Esophagus muscularis mucosa (tissue), 4 donors: ENCODE measurements at regions not wholly inside any gene's neighbourhood (a gene's known extent, or its start where the extent isn't known, plus 50 kb on each side); places are given as distances from the start of the nearest gene placed in this dataset.
A peak's percentile ranks its signal among the peaks of the same experiment; 100 is the strongest.

Experiments used
- DNase-seq: peaks from one replicate; pipeline ENCODE4 v3.0.0-alpha.2; 2017; ENCODE audit errors: extremely low spot score
- H3K27ac ChIP-seq, 4 donors: fragments of 200-600 bp; sonication (generic); replicated peaks in 1 of 4; 1 replicate in 3 of 4; 2 replicates in 1 of 4; pipeline ENCODE4 v1.5.1; 2016 to 2019; ENCODE audit warnings: mild to moderate bottlenecking in 1 of 4
- H3K27me3 ChIP-seq, 4 donors: fragments of 200-600 bp; sonication (generic); one replicate each; pipeline versions ENCODE4 v1.5.1 to v1.6.0; 2016 to 2019
- H3K36me3 ChIP-seq, 4 donors: fragments of 200-600 bp; sonication (generic); one replicate each; pipeline ENCODE4 v1.5.1; 2016 to 2019
- H3K4me1 ChIP-seq, 4 donors: fragments of 200-600 bp; sonication (generic); one replicate each; pipeline ENCODE4 v1.5.1; 2016 to 2019
- H3K4me3 ChIP-seq, 4 donors: fragments of 200-600 bp; sonication (generic); 1 replicate in 2 of 4; 2 replicates in 2 of 4; pipeline ENCODE4 v1.5.1; 2016 to 2019; ENCODE audit warnings: mild to moderate bottlenecking in 4 of 4, moderate library complexity in 1 of 4
- H3K9me3 ChIP-seq, 4 donors: fragments of 200-600 bp; sonication (generic); 1 replicate in 3 of 4; 2 replicates in 1 of 4; pipeline ENCODE4 v1.5.1; 2016 to 2019
- EP300 ChIP-seq: sonication (generic); formaldehyde crosslinking; IDR thresholded peaks from one replicate; pipeline ENCODE4 v1.6.1; 2017; ENCODE audit warnings: antibody characterized with exemption
- POLR2A ChIP-seq: fragments of 450-650 bp; IDR thresholded peaks from one replicate; pipeline ENCODE4 v1.6.1; 2017; ENCODE audit warnings: antibody characterized with exemption, moderate library complexity, mild to moderate bottlenecking, low read depth
- POLR2AphosphoS5 ChIP-seq, 2 donors: sonication (generic); formaldehyde crosslinking; IDR thresholded peaks; one replicate each; pipeline ENCODE4 v1.6.1; 2017; ENCODE audit warnings: antibody characterized with exemption in 2 of 2
- WGBS: methylation state at CpG from one replicate; pipeline ENCODE4 v1.1.5; 2018; 5-methylcytosine and 5-hydroxymethylcytosine counted together
- intact Hi-C: fragments of 100-400 bp; cut with DNase I; formaldehyde crosslinking; loops from one replicate; pipeline ENCODE4 v1.15.1; 2023
- TF ChIP-seq, protein P1 (sequence below), 3 experiments: fragments of 200-600 bp in 2 of 3; fragments of 450-650 bp in 1 of 3; sonication (generic) in 2 of 3; IDR thresholded peaks; one replicate each; pipeline ENCODE4 v1.5.1; 2017 to 2019; ENCODE audit warnings: antibody characterized with exemption in 3 of 3, mild to moderate bottlenecking in 2 of 3, moderate library complexity in 1 of 3

DNA sequence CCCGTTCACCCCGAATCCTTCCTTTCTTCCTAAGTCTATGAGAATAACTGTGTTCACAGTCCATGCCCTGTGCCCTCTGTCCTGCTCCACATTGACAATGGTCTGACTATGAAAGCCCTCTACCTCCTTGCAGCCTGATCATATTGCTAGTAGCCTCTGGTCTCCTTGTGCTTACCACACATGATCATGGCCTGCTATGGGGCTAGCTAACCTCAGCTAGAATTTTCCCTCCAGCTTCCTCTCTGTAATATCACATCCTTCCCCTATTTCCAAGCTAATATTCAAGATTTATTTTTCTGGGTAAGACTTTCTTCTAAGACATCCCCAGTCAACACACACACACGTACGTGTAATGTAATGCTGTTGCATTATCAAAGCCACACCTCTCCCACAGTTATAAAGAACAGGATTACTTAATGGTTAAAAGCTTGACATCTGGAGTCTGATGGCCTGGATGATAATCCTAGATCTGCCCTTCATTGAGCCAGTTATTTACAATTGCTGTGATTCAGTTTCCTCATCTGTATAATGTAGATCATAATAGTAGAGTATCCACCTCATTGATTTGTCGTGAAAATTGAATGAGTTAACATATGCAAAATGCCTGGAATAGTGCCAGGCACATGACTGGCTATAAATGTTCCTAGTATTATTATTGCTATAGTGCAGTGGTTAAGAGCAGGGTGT, 214.4 kb upstream of the BLID start:
- no peaks in the 10 kb centered on the region for H3K36me3 ChIP-seq
- intact Hi-C loops, result no loop called here
- no peak overlapping the region for H3K4me3 ChIP-seq
- no peak overlapping the region for H3K27ac ChIP-seq
- no peaks in the 10 kb centered on the region for H3K9me3 ChIP-seq
- no peaks in the 10 kb centered on the region for H3K27me3 ChIP-seq
- TF ChIP-seq POLR2AphosphoS5 (IDR thresholded peaks at IDR 0.05) (no peak), EP300 (no peak), POLR2A (no peak)
- TF ChIP-seq, protein P1, sequence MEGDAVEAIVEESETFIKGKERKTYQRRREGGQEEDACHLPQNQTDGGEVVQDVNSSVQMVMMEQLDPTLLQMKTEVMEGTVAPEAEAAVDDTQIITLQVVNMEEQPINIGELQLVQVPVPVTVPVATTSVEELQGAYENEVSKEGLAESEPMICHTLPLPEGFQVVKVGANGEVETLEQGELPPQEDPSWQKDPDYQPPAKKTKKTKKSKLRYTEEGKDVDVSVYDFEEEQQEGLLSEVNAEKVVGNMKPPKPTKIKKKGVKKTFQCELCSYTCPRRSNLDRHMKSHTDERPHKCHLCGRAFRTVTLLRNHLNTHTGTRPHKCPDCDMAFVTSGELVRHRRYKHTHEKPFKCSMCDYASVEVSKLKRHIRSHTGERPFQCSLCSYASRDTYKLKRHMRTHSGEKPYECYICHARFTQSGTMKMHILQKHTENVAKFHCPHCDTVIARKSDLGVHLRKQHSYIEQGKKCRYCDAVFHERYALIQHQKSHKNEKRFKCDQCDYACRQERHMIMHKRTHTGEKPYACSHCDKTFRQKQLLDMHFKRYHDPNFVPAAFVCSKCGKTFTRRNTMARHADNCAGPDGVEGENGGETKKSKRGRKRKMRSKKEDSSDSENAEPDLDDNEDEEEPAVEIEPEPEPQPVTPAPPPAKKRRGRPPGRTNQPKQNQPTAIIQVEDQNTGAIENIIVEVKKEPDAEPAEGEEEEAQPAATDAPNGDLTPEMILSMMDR (IDR thresholded peaks at IDR 0.05), result no peak
- DNase-seq, result no peak
- no peaks in the 10 kb centered on the region for H3K4me1 ChIP-seq
- 88% methylated on average over 5 of the region's 5 CpGs for WGBS

DNA sequence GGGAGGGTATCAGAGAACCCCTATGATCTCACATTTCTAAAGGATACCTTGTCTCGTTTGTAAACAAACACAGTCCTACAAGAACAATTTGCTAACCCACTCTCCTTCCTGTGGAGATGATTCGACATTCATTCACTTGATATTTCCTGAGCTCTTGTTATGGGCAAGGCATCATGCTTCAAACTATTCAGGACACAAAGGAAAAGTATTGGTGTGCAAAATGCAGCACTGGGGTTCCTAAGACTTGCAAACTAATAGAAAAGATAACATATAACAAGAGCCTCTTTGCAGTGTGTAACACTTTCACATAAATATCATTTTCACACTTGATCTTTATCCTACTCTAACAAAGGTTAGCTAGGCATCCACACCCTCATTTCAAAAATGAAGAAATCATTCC, 211.5 kb upstream of the BLID start:
- DNase-seq, result peak; percentile 37
- no peaks in the 10 kb centered on the region for H3K36me3 ChIP-seq
- intact Hi-C loops, result no loop called here
- no peaks in the 10 kb centered on the region for H3K27me3 ChIP-seq
- peaks cover 0 to 6% (median 0%) of the 10 kb centered on the region in 4 donors for H3K4me1 ChIP-seq
- no peaks in the 10 kb centered on the region for H3K9me3 ChIP-seq
- no peak for TF ChIP-seq EP300
- no peak for TF ChIP-seq POLR2AphosphoS5 (IDR thresholded peaks at IDR 0.05)
- TF ChIP-seq, protein P1 (IDR thresholded peaks at IDR 0.05), result no peak
- no peak for TF ChIP-seq POLR2A
- H3K4me3 ChIP-seq, result no peak overlapping the region
- H3K27ac ChIP-seq, result no peak overlapping the region
- WGBS, result 75% methylated on average over 2 of the region's 2 CpGs

DNA sequence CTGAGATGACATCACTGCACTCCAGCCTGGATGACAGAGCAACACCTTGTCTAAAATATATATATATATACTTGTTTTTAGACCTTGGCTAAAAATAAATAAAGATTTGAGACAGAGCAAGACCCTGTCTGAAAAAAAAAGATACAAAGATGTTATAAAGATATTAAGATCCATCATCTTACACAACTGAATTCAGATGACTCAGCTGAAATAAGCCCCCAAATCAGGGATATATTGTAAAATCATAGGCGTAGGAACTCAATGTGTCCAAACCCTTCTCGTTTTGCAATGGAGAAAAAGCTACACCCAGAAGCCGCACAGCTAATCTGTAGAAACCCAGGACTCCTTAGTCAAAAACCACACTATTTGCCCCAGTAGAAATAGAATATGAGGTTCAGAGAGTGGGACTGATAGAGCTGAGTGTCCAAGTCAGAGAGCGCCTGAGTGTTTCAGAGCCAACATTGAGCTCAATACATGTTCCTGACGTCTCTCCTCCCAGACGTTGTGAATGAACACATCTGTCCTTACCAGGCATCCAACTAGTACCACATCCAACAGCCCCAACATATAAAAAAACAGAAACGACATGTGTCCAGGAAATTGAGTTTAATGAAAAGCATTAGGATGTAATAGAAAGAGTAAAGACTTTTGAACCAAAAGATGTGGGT, 207.9 kb upstream of the BLID start:
- Histone ChIP-seq H3K27ac (no peak overlapping the region), H3K4me3 (no peak overlapping the region), H3K27me3 (no peaks in the 10 kb centered on the region), H3K36me3 (no peaks in the 10 kb centered on the region), H3K9me3 (no peaks in the 10 kb centered on the region), H3K4me1 (peaks cover 0 to 23% (median 12%) of the 10 kb centered on the region in 4 donors)
- TF ChIP-seq, protein P1 (IDR thresholded peaks at IDR 0.05), result no peak
- TF ChIP-seq POLR2A (no peak), POLR2AphosphoS5 (IDR thresholded peaks at IDR 0.05) (no peak), EP300 (no peak)
- WGBS, result 71% methylated on average over 7 of the region's 7 CpGs
- intact Hi-C loops, result no loop called here
- no peak for DNase-seq

DNA sequence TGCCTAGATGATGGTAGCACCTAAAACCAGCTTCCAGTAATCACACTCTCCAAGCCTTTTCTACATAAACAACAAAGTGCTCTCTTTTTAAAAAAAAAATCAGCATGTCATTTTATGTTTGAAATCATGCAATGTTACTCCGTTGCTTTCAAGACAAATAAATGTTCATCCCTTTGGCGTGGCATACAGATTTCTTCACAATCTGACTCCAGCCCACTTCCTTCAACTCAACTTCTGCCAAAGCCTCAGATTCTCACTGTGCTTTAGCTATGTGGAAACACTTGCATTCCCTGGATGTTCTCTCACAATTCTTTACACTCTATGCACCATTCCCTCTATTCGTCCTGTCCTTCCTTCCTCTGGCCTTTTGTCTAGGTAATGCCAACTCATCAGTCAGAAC, 206.3 kb upstream of the BLID start:
- Histone ChIP-seq H3K4me3 (peak overlapping the region in 3 of 4 donors; percentile 7 to 16 (median 12)), H3K27ac (peak overlapping the region in 3 of 4 donors; percentile 1 to 59 (median 28)), H3K4me1 (peaks cover 0 to 37% (median 28%) of the 10 kb centered on the region in 4 donors), H3K27me3 (no peaks in the 10 kb centered on the region), H3K36me3 (no peaks in the 10 kb centered on the region), H3K9me3 (no peaks in the 10 kb centered on the region)
- TF ChIP-seq POLR2A (no peak), POLR2AphosphoS5 (IDR thresholded peaks at IDR 0.05) (peak; percentile 29 to 39), EP300 (no peak)
- TF ChIP-seq, protein P1 (IDR thresholded peaks at IDR 0.05), result no peak
- intact Hi-C loops, result no loop called here
- DNase-seq, result no peak
- 47% methylated on average over 3 of the region's 3 CpGs for WGBS
